22Rv1 (cell line): ENCODE measurements at regions not wholly inside any gene's neighbourhood (a gene's known extent, or its start where the extent isn't known, plus 50 kb on each side); places are given as distances from the start of the nearest gene placed in this dataset.

ENCODE experiments used
- H3K27ac ChIP-seq: fragments of 450-650 bp; 2 replicates; pipeline ENCODE4 v1.5.1; 2017
- ZFX ChIP-seq: fragments of 450-650 bp; IDR thresholded peaks from 2 replicates; pipeline ENCODE4 v1.6.1; 2017; ENCODE audit warnings: antibody characterized with exemption, borderline replicate concordance
- TF ChIP-seq, protein P1 (sequence below): fragments of 450-650 bp; IDR thresholded peaks from 2 replicates; pipeline ENCODE4 v1.5.1; 2017; ENCODE audit warnings: mild to moderate bottlenecking

DNA sequence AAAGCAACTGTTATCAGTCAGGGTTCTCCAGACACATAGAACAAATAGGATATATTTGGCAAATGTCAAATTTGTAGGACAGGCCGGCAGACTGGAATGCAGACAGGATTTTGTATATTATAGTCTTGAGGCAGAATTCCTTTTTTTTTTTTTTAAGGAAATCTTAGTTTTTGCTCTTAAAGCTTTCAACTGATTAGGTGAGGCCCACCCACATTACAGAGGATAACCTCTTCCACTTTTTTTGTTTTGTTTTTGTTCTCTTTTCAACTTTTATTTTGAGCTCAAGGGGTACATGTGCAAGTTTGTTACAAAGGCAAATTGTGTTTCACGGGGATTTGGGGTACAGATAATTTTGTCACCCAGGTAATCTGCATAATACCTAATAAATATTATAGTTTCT, 350.2 kb upstream of the CHAC2 start:
- TF ChIP-seq, protein P1, sequence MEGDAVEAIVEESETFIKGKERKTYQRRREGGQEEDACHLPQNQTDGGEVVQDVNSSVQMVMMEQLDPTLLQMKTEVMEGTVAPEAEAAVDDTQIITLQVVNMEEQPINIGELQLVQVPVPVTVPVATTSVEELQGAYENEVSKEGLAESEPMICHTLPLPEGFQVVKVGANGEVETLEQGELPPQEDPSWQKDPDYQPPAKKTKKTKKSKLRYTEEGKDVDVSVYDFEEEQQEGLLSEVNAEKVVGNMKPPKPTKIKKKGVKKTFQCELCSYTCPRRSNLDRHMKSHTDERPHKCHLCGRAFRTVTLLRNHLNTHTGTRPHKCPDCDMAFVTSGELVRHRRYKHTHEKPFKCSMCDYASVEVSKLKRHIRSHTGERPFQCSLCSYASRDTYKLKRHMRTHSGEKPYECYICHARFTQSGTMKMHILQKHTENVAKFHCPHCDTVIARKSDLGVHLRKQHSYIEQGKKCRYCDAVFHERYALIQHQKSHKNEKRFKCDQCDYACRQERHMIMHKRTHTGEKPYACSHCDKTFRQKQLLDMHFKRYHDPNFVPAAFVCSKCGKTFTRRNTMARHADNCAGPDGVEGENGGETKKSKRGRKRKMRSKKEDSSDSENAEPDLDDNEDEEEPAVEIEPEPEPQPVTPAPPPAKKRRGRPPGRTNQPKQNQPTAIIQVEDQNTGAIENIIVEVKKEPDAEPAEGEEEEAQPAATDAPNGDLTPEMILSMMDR, result no peak
- no peak for TF ChIP-seq ZFX

DNA sequence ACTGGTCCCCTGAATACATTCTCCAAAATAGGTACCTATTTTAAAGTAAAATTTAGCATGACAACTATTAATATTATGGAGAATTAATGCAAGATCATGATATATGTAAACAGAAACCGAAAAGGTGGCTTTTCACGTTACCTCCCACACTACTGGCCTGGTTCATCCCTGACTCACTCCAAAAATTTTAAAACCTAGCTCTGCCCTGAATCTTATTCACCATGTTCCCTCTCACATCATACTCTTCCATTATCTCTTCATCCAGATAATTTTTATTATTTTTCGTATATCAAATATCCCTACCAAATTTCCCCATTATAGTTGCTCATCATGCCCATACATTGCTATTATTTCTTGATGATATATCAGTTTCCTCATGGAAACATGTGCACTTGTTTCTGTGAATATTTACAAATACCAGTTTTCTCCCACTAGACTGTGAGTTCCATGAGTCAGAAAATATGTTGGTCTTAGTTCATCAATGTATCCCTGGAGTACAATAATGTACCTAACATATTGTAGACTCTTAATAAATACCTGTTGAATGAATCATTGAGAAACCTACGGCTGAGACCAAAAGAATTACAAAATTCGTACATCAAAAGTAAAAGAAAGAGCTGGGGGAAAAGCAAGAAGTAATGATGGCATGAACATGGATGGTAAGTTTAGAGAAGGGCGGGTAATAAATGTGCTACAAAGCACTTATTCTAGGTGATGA, 360.1 kb upstream of the CHAC2 start:
- no peak for TF ChIP-seq ZFX
- TF ChIP-seq, protein P1, result no peak
- H3K27ac ChIP-seq, result no peak overlapping the region

More for the DNA sequence above, 350.2 kb upstream of the CHAC2 start:
- H3K27ac ChIP-seq, result no peak overlapping the region

GRCh38 chr2:53403792-53404413, 363.7 kb upstream of the CHAC2 start:
- no peak overlapping the region for H3K27ac ChIP-seq
- no peak for TF ChIP-seq ZFX
- TF ChIP-seq, protein P1, result no peak

DNA sequence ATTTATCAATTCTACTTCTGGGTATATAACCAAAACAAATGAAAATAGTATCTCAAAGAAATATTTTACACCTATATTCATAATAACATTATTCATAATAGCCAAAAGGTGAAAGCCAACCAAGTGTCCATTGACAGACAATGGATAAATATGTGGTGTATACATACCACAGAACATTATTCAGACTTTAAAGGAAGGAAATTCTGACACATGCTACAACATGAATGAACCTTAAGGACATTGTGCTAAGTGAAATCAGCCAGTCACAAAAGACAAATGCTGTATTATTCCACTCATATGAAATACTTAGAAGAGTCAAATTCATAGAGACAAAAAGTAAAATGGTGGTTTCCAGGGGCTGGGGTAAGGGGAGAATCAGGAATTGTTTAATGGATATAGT, 370.5 kb upstream of the CHAC2 start:
- TF ChIP-seq, protein P1, result no peak
- no peak for TF ChIP-seq ZFX
- no peak overlapping the region for H3K27ac ChIP-seq

GRCh38 chr2:53381271-53381670, 386.3 kb upstream of the CHAC2 start:
- H3K27ac ChIP-seq, result no peak overlapping the region
- TF ChIP-seq, protein P1, result no peak

GRCh38 chr2:53379547-53379946, 388.1 kb upstream of the CHAC2 start:
- TF ChIP-seq, protein P1, result no peak
- TF ChIP-seq ZFX, result no peak
- no peak overlapping the region for H3K27ac ChIP-seq

- H3K27ac ChIP-seq, result no peak overlapping the region
- TF ChIP-seq ZFX, result no peak
- TF ChIP-seq, protein P1, result no peak
Observed at GRCh38 chr2:53378791-53379190, 388.8 kb upstream of the CHAC2 start.
